Thoracic aorta (tissue), 2 donors: ENCODE measurements at regions not wholly inside any gene's neighbourhood (a gene's known extent, or its start where the extent isn't known, plus 50 kb on each side); places are given as distances from the start of the nearest gene placed in this dataset.

Experiments
- ATAC-seq: fragments of 150-250 bp; one replicate; pipeline ENCODE4 v1.8.0; 2017; ENCODE audit warnings: low read depth; ENCODE audit not compliant: insufficient number of reproducible peaks, low FRiP score
- DNase-seq: peaks from one replicate; pipeline ENCODE4 v3.0.0-alpha.2; 2020; ENCODE audit warnings: low spot score
- H3K27ac ChIP-seq, 2 donors: fragments of 200-600 bp; sonication (generic); 1 replicate in 1 of 2; 2 replicates in 1 of 2; pipeline ENCODE4 v1.5.1; 2016; ENCODE audit warnings: mild to moderate bottlenecking in 2 of 2, moderate library complexity in 2 of 2
- H3K27me3 ChIP-seq: fragments of 200-600 bp; sonication (generic); replicated peaks from 2 replicates; pipeline ENCODE4 v1.6.0; 2016; ENCODE audit warnings: mild to moderate bottlenecking; ENCODE audit not compliant: insufficient read depth
- H3K36me3 ChIP-seq: fragments of 200-600 bp; sonication (generic); one replicate; pipeline ENCODE4 v1.5.1; 2016
- H3K4me1 ChIP-seq, 2 donors: fragments of 200-600 bp; sonication (generic); 1 replicate in 1 of 2; 2 replicates in 1 of 2; pipeline versions ENCODE4 v1.5.1 to v1.6.0; 2016; ENCODE audit warnings: low read depth in 2 of 2, mild to moderate bottlenecking in 1 of 2; ENCODE audit not compliant: control insufficient read depth in 1 of 2
- H3K4me3 ChIP-seq: fragments of 200-600 bp; sonication (generic); 2 replicates; pipeline ENCODE4 v1.5.1; 2016; ENCODE audit warnings: mild to moderate bottlenecking
- H3K9me3 ChIP-seq: fragments of 200-600 bp; sonication (generic); 2 replicates; pipeline ENCODE4 v1.5.1; 2016
- CTCF ChIP-seq: fragments of 200-600 bp; sonication (generic); IDR thresholded peaks from one replicate; pipeline ENCODE4 v1.5.1; 2019; ENCODE audit warnings: antibody characterized with exemption

GRCh38 chr7:32250471-32251260 is 180.5 kb upstream of the PDE1C start:
- no peaks in the 10 kb centered on the region for H3K4me1 ChIP-seq
- no peak for ATAC-seq
- no peak for TF ChIP-seq CTCF
- H3K27ac ChIP-seq = no peak overlapping the region
- no peak overlapping the region for H3K4me3 ChIP-seq
- H3K36me3 ChIP-seq = no peaks in the 10 kb centered on the region
- no peaks in the 10 kb centered on the region for H3K9me3 ChIP-seq
- no peaks in the 10 kb centered on the region for H3K27me3 ChIP-seq
- DNase-seq = no peak

GRCh38 chr7:32250003-32250402 is 179.8 kb upstream of the PDE1C start:
- H3K27me3 ChIP-seq = no peaks in the 10 kb centered on the region
- H3K36me3 ChIP-seq = no peaks in the 10 kb centered on the region
- no peak for TF ChIP-seq CTCF
- DNase-seq = no peak
- H3K9me3 ChIP-seq = no peaks in the 10 kb centered on the region
- H3K27ac ChIP-seq = no peak overlapping the region
- H3K4me1 ChIP-seq = no peaks in the 10 kb centered on the region
- no peak overlapping the region for H3K4me3 ChIP-seq
- ATAC-seq = no peak

GRCh38 chr7:32248522-32248921 is 178.3 kb upstream of the PDE1C start:
- TF ChIP-seq CTCF = no peak
- no peak for DNase-seq
- no peaks in the 10 kb centered on the region for H3K36me3 ChIP-seq

GRCh38 chr7:32244806-32245345 is 174.7 kb upstream of the PDE1C start:
- no peaks in the 10 kb centered on the region for H3K27me3 ChIP-seq
- H3K4me3 ChIP-seq = no peak overlapping the region
- DNase-seq (no peak), ATAC-seq (no peak)
- TF ChIP-seq CTCF = no peak
- no peaks in the 10 kb centered on the region for H3K36me3 ChIP-seq
- no peaks in the 10 kb centered on the region for H3K9me3 ChIP-seq
- no peaks in the 10 kb centered on the region for H3K4me1 ChIP-seq
- H3K27ac ChIP-seq = no peak overlapping the region

More at GRCh38 chr7:32248522-32248921, 178.3 kb upstream of the PDE1C start:
- no peaks in the 10 kb centered on the region for H3K27me3 ChIP-seq
- H3K9me3 ChIP-seq = no peaks in the 10 kb centered on the region
- ATAC-seq = no peak
- H3K4me1 ChIP-seq = no peaks in the 10 kb centered on the region
- H3K4me3 ChIP-seq = no peak overlapping the region
- no peak overlapping the region for H3K27ac ChIP-seq

- H3K4me1 ChIP-seq = no peaks in the 10 kb centered on the region
- no peak for TF ChIP-seq CTCF
- no peak overlapping the region for H3K27ac ChIP-seq
- DNase-seq = no peak
- H3K4me3 ChIP-seq = no peak overlapping the region
- H3K36me3 ChIP-seq = no peaks in the 10 kb centered on the region
- ATAC-seq = no peak
- no peaks in the 10 kb centered on the region for H3K9me3 ChIP-seq
- no peaks in the 10 kb centered on the region for H3K27me3 ChIP-seq
These were observed 173.6 kb upstream of the PDE1C start for GRCh38 chr7:32243687-32244290.
